Fibroblast of villous mesenchyme (primary cell): ENCODE measurements at regions not wholly inside any gene's neighbourhood (a gene's known extent, or its start where the extent isn't known, plus 50 kb on each side); places are given as distances from the start of the nearest gene placed in this dataset.
A peak's percentile ranks its signal among the peaks of the same experiment; 100 is the strongest.

Experiments
- DNase-seq: peaks from one replicate; pipeline ENCODE4 v3.0.0-alpha.2; 2010; ENCODE audit warnings: low read depth
- H3K4me3 ChIP-seq: 2 replicates; pipeline ENCODE4 v1.5.1; 2011; ENCODE audit warnings: low read depth, mild to moderate bottlenecking, low read length
- TF ChIP-seq, protein P1 (sequence below): IDR thresholded peaks from 2 replicates; pipeline ENCODE4 v1.5.1; 2012; ENCODE audit warnings: low read depth, mild to moderate bottlenecking, low read length; ENCODE audit not compliant: insufficient read depth

DNA sequence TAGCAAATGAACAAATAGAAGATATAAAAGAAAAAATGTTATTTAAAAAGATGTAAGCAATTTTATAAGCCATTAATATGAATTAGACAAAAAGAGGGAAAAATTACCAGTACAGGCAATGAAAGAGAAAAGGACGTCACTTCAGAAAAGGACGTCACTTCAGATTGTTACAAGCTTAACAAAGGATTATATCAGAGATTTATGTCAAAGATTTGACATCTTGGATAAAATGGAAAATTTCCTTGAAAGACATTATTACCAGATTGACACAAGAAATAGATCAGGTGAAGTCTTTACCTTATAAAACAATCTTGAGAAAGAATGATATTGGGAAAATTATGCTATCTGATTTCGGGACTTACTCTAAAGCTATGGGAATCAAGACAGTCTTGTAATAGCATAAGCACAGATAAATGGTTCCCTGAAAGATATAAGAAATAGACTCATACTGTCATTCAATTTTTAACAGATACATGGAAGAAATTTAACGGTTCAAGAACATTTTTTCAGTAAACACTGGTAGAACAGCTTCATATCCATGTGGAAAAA, 625.4 kb upstream of the EDIL3 start:
- TF ChIP-seq, protein P1, sequence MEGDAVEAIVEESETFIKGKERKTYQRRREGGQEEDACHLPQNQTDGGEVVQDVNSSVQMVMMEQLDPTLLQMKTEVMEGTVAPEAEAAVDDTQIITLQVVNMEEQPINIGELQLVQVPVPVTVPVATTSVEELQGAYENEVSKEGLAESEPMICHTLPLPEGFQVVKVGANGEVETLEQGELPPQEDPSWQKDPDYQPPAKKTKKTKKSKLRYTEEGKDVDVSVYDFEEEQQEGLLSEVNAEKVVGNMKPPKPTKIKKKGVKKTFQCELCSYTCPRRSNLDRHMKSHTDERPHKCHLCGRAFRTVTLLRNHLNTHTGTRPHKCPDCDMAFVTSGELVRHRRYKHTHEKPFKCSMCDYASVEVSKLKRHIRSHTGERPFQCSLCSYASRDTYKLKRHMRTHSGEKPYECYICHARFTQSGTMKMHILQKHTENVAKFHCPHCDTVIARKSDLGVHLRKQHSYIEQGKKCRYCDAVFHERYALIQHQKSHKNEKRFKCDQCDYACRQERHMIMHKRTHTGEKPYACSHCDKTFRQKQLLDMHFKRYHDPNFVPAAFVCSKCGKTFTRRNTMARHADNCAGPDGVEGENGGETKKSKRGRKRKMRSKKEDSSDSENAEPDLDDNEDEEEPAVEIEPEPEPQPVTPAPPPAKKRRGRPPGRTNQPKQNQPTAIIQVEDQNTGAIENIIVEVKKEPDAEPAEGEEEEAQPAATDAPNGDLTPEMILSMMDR, result no peak
- no peak for DNase-seq
- H3K4me3 ChIP-seq, result no peak overlapping the region

DNA sequence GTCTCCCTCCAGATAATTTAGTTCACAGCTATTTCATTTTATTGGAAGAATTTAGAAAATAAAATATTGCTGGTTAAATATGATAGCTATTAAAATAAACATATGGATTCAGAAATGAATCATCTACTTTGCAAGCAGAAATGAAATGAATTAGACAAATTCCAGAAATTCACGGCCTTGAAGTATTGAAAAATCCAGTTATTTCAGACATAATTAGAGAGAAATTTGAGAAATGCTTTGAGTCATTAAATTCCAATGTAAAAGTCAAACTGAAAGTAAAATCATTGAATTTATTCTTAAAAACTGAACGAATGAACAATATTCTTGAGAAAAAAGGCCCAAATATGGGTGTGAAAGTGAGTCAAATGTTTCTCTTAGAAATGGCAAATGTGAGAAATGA, 632.6 kb upstream of the EDIL3 start:
- no peak overlapping the region for H3K4me3 ChIP-seq
- no peak for DNase-seq
- TF ChIP-seq, protein P1, result no peak

DNA sequence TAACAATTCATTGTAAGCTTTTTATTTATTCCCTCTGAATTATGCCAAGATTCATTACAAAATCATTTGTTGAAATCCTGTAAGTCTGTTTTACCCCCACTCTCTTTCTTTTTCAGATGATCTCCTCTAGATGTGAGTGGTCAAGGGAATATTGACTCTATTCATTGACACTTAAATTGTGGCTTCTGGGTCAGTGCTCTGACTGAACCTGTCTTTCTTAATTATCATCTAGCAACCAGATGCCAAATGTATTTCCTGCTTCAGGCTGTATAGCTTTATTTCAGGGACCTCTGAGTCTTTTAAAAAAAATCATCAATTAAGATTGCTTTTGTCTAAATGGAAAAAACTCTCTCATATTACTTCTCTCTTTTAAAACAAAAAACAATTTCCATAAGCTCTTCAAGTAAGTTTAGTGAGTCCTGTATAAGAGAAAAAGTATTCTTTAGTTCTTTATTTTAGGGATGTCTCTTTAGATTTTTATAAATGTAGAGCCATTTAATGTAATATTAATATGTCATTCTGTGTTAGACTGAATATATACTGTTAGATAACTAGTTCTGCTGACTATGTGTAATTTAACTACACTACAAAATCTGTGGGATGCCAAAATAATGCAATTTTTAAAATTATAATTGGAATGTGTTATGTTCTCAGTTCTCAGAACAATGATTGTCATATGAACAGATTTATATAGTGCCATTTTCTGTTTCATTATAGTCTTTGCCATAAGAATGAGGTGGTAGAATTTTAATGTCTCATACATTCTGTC, 645.8 kb upstream of the EDIL3 start:
- H3K4me3 ChIP-seq, result no peak overlapping the region
- DNase-seq, result no peak
- TF ChIP-seq, protein P1, result no peak

DNA sequence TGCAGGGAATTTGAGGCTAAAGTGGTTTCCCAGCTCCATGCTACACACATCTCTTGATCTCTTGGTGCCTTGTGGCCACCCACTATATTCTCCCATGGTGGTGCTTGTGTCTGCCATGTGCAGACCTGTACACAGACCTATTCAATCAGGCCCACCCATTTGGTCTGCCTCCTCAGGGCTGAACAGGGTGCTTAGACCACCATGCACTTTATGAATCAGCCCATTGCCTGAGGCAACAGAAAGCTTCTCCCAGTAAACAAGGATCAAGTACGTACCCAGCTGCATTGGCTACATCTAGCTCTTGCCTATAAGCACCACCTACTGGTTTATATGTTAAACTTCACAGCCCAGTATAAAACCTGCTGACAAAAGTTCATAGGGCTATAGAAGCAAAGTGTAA, 664.3 kb upstream of the EDIL3 start:
- peak; percentile 6 for DNase-seq
- TF ChIP-seq, protein P1, result no peak
- no peak overlapping the region for H3K4me3 ChIP-seq

DNA sequence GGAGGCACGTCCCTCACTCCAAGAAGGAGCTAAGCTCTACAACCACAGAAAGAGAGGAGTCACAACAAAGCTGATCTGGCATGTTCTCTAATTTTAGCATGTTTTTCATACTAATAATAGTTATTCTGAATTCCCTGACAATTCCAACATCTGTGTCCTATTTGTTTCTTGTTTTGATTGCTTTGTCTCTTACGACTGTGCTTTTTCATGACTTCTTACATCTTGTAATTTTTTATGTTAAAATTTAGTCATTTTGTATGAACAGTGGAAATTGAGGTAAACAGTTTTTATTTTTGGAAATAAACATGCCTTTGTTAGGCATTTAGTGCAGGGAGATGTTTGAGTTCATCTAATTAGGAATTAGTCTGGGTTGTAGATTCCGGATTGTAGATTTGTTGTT, 668.1 kb upstream of the EDIL3 start:
- no peak for DNase-seq
- TF ChIP-seq, protein P1, result no peak
- H3K4me3 ChIP-seq, result no peak overlapping the region

DNA sequence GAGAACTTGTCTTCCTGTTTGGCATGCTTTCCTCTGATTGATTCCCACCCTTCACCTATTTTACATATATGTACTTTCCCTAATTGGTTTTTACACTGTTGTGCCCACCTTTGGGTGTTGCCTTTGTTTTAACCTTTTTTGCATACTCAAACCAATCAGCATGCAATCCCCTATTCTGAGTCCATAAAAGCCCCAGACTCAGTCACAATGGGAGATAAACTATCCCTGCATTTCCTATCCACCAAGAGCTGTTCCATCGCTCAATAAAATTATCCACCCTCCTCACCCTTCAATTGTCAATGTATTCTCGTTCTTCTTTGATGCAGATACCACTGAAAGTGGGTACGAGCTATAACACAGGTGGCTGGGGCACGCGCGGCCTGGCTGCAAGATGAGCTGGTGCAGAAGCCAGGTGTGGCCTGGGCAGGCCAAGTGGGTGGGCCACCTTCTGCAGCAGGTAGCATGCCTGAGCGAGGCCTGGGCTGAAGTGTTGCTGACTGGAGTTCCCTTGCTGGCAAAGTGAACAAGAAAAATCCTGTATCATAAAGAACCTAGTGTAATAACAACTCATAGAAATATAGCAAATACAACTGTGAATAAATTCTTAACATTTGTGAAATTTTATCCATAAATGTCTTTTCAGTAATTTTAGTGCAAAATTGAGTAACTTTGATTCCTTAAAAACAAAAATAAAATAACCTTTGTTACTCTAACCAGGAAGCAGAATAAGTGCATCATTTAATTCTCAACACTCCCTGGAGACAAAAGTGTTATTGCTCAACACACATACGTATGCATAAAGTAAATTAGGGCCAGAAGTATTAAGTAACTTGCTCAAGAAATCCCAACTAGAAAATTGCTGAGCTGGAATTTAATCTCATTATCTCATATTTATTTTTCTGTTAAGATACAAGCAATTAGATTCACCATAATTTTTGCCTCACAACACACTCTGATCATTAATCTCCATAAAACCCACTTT, 685.3 kb upstream of the EDIL3 start:
- TF ChIP-seq, protein P1, result no peak
- H3K4me3 ChIP-seq, result no peak overlapping the region
- DNase-seq, result no peak
